ENCODE measurements at regions not wholly inside any gene's neighbourhood (a gene's known extent, or its start where the extent isn't known, plus 50 kb on each side); places are given as distances from the start of the nearest gene placed in this dataset.

DNA sequence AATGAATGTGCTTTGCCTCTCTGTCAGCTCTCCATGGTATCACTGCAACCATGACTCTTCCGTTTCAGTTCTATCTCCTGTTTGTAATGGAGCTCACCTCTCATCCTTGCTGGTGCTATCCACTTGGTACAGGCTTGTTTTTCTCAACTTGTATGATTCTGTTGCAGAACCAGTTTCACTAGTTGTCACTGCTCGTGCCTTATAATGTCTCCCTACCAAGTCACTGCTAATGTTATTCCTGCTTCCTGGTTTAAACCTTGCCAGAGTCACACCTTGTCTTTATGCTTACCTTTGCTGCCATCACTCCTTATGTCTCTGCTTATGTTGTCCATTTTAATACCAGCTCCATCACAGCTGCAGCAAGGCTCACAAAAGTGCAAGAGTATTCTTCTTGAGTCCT, 1191.0 kb upstream of the LRRTM1 start:
- TF ChIP-seq, protein P1, sequence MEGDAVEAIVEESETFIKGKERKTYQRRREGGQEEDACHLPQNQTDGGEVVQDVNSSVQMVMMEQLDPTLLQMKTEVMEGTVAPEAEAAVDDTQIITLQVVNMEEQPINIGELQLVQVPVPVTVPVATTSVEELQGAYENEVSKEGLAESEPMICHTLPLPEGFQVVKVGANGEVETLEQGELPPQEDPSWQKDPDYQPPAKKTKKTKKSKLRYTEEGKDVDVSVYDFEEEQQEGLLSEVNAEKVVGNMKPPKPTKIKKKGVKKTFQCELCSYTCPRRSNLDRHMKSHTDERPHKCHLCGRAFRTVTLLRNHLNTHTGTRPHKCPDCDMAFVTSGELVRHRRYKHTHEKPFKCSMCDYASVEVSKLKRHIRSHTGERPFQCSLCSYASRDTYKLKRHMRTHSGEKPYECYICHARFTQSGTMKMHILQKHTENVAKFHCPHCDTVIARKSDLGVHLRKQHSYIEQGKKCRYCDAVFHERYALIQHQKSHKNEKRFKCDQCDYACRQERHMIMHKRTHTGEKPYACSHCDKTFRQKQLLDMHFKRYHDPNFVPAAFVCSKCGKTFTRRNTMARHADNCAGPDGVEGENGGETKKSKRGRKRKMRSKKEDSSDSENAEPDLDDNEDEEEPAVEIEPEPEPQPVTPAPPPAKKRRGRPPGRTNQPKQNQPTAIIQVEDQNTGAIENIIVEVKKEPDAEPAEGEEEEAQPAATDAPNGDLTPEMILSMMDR (IDR thresholded peaks at IDR 0.05): no peak
- no peak for TF ChIP-seq POLR2A (IDR thresholded peaks at IDR 0.05)

Data from ovary (tissue), 3 donors.